Activated T-cell treated with anti-CD3 and anti-CD28 coated beads for 24 hours (primary cell): ENCODE measurements at regions not wholly inside any gene's neighbourhood (a gene's known extent, or its start where the extent isn't known, plus 50 kb on each side); places are given as distances from the start of the nearest gene placed in this dataset.

Source experiments
- DNase-seq: peaks from one replicate; pipeline ENCODE4 v3.0.0-alpha.2; 2020; ENCODE audit warnings: low read depth

DNA sequence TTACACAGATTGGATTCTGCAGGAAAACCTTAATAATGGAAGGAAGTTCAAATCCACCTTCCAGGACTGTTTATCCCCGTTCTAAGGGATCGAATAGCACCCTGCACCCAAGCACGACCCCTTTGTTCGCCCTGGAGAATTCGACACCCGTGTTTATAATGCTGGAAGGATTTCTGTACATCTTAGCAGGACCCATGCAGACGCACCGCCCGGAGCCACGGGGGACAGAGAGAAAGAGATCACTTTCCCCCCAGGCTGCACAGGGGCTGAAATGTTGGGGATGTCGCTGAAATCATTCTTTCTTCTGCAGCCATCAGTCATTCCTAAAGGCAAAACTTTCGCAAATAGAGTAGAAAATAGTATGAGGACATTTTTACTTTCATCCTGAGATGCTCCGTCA is 238.7 kb upstream of the SALL3 start:
- no peak for DNase-seq

DNA sequence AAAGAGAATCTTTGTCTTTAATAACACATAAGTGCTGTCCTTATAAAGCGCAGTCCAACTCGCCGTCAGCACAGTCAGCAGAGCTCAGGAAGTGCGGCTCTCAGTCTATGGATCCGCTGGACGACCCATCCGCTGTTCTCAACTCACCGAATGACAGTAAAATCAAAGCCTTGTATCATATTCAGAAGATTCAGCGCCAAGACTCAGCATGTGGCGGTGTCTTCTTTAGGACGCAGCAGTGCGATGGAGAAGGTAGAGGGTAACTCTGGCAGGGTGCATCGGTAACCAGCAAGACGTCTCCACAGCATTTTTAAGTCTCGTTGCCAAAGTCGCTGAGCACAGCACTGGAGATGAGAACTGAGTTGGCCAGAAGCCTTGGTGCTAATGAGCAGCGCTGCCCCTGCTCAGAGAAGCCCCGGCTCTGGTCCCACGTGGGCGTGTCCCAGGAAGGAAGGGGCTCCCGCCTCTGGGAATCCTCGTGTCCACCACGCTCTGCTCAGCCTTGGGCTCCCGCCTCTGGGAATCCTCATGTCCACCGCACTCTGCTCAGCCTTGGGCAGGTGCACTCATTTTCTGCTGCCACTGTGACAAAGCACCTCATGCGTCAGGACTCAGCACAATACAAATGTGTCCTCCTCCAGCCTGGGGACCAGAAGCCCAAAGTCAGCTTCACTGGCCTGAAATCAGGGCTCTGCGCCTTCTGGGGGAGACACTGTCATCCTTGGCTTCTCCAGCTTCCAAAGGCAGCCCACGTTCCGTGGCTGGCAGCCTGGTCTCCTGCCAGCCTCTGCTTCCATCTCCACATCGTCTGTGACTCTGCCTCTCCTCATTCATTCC is 238.0 kb upstream of the SALL3 start:
- DNase-seq, result no peak

DNA sequence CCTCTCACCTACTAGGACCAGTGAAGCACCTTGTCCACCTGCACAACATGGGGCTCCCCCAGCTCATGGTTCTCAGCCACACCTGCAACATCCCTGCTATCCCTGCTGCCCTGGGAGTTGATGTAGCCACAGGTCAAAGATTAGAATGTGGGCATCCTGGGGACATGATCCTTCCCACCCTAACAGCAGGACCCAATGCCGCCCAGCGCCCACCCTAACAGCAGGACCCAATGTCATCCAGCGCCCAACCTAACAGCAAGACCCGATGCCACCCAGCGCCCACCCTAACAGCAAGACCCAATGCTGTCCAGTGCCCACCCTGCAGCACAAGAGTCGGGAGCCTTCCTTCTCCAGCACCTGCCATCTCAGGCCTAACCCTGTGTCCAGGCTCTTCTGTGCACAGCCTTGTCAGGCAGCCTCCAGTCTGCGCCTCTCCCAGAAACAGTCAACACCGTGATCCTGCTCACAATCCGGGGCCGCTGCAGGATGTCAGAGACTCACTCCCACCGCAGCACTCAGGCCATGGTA is 237.3 kb upstream of the SALL3 start:
- no peak for DNase-seq

DNA sequence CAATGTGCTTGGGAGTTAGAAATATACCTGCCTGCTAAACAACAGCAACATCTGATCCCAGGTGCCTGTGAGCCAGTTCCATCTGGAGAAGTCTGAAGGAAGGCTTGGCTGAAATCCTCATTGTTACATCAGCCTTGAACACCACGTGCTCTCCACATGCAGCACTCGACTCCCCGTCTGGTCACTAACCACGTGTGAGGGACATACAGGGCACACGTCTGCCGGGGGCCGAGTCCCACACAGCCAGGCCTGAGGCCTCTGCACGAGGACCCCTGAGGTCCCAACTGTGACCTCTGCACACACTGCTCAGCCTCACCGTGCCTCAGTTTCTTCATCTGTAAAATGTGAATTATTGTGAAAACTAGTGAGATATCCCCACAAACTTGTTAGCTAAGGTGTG is 236.5 kb upstream of the SALL3 start:
- DNase-seq, result no peak

DNA sequence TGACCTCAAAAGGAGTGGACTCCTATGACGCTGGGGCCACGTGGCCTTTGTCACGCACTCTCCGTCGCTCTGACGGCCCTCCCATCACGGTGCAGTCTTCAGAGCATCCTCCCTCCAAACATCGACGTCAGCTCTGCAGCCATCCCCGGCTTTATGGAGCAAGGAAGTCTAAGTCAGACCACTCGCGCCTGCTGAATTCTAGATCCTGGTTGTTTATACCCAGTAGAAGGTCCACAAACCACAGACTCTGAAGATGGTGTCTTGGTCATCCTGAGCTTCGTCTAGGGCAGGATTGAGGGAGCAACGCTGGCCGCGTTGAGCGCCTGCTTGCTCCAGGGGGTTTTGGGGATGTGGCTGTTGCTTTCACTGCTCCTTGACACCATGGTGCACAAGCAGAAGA is 228.0 kb upstream of the SALL3 start:
- DNase-seq, result no peak

DNA sequence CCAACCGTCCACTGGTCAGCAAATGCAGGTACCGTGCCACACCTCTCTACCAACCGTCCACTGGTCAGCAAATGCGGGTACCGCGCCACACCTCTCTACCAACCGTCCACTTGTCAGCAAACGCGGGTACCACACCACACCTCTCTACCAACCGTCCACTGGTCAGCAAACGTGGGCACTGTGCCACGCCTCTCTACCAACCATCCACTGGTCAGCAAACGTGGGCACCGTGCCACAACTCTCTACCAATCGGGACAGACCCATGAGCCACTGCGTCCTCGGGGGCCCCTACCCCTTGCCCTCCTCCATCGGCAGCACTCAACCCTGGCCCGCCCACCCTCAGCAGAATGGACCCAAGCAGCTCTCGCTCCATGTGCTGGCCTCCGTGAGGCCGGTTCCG is 226.4 kb upstream of the SALL3 start:
- no peak for DNase-seq

DNA sequence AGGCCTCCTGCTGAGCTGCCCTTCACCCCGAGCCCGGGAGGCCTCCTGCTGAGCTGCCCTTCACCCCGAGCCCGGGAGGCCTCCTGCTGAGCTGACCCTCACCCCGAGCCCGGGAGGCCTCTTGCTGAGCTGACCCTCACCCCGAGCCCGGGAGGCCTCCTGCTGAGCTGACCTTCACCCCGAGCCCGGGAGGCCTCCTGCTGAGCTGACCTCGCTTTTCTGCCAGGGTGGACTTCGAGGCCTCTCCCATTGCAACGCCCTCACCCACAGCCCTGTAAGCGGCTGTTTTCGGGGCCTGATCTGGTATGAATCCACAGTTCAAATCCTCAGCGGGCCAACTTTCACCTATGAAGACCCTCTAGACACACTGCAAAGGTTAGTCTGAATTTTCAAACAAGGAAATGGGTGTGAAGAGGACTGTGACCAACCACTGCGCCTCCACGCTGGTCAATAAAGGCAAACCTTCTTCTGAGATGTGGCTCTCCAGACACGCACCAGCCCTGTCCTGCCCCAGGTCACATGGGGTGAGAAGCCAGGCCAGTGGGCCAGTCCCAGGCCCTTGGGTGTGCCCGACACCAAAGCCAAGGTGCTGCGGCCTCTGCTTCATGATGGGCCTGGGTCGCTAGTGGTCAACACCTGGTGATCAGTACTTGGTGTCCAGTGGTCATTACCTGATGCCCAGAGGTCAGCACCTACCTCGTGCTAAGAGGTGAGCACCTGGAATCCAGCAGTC is 225.1 kb upstream of the SALL3 start:
- no peak for DNase-seq

DNA sequence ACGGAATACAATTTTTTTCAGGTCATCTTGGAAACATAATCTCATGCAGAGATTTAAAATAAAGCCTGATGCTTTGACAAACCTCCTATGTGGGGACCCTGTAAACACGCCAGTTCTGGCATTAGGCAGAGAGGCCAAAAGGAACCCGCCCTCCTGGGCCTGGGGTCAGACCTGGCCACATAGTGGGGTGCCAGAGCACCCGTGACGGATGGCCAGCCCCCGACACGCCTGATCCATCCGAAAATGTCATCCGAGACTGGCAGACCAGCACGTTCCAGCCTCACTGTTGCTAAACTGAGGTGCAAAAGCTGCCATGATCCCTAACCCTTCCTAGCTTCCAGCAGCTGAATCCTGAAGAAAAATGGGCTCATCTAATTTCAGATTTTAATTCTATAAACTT is 222.6 kb upstream of the SALL3 start:
- DNase-seq, result no peak

DNA sequence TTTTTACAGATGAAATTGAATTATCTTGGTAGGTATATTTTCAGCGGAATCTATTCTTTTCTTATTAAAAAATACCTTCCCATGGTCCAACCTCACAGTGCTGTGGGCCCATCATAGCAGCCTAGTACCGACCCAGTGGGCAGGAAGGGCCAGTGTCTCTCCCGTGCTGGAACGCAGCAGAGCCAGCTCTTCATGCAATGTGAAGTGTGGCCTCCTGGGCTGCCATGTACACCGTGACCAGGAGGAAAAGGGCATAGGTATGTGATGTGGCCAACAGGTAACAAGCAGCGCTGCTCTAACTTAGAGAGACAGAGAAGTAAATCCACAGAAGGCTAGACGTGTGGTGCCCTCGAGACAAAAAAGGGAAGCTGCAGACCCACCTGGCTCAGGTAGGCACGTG is 221.1 kb upstream of the SALL3 start:
- DNase-seq, result no peak

DNA sequence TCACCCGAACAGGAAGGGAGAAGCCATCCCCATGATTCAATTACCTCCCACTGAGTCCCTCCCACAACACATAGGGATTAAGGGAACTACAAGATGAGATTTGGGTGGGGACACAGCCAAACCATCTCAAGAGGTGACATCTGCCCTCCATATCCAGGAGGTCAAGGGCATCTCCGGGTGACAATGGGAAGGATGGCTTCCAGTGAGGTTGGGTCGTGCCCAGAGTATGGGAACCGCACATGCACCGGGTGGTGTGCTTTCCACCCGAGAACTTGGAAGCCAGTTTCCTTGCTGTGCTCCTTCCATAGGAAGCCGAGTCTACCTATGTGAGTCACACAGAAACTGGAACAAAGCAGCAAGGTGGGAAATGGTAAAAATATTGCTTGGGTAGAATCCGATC is 216.9 kb upstream of the SALL3 start:
- no peak for DNase-seq

DNA sequence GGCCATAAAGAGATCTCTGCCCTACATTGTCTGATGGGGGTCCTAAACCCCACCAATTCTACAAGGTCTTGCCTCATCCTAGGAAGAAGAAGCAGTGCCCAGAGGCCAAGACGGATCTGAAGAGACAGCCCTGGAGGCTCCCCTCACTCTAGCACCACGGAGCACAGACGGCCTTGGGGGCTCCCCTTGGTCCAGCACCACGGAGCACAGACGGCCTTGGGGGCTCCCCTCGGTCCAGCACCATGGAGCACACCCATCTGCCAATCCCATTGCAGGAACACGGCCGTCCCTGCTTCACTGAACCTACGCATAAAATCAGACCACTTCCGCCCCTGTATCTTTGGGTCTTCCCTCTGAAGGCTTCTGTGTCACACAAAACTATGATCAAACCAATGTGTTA is 215.1 kb upstream of the SALL3 start:
- DNase-seq, result no peak

DNA sequence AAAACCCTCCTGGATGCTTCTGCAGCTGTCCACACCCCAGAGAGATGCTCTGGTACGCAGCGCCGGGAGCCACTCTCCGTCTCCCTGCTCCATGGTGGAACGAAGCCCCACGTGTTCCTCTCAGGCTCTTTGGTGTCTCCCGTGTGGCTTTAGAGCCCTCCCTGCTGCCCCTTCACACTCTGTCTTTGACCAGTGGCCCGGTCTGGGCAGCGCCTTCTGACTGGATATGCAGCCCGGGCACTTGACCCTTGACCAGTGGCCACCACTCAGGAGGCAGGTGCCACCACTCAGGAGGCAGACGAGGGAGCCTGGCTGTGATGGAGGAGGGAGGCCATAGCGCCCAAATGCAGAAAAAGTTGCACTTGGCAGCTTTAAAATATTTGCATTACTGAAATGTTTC is 214.5 kb upstream of the SALL3 start:
- no peak for DNase-seq

DNA sequence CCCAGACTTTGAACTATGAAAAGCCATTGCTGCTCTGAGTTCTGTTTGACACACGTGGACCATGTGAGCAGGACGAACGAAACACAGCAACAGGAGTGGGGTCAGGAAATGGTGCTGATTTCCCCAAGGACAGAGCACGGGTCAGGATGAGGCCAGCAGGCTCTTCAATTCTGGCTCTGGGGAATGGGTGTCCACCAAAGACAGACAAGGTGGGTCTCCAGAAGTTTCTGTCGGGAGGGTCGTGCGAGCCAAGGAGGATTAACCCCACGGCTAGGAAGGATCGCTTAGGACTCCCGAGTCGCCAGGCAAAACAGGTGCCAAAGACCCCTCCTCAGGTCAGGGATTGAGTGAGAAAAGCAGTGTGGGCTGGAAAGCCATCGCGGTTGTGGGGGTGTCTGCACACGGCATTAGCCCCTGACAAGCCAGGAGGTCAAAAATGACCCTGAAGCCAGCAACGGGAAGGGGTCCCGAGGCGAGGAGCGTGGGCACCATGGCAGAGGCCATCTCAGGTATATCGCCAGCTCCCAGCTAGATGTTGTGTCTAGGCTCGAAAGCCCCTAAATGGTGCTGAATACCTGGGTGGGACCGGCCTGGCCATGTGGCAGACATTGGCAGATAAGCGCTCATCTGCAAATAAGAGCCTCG is 213.9 kb upstream of the SALL3 start:
- DNase-seq, result no peak

DNA sequence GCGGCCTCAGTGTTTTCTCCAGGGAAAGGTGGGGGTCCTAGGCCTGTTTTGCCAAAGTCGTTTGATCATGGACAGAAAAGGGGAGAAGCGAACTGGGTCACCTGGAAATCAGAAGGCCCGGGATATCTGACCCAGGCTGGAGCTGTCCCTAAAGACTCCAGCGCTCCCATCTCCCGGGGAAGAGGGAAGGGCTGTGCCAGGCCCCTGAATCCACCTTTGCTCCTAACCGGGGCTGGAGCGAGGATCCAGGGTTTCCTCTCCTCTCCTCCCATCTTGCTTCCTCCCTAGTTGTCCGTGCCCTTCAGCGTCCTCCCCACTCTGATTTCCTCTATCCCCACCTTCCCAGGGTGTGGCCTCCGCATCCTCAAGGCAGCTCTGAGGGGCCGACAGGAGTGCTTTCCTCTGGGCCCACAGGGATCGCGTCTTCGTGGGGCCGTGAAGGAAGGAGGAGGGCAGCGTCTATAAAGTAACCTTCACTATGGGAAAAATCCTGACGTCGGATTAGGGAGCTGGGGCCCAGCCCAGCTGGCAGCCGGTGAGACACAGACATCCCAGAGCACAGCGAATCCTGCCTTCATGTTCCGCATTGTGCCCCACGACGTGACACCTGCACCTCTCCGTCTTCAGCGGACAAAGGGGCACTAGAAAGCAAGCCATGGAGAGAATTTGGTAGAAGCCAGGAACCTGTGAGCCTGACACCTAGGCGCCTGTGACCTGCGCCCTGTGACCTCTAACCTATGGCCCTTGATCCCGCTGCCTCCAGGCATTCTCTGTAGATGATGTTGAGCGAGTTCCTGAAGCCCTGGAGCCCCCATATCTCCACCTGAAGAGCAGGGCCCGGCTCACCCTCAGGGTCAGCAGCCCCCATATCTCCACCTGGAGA is 212.7 kb upstream of the SALL3 start:
- DNase-seq, result no peak

DNA sequence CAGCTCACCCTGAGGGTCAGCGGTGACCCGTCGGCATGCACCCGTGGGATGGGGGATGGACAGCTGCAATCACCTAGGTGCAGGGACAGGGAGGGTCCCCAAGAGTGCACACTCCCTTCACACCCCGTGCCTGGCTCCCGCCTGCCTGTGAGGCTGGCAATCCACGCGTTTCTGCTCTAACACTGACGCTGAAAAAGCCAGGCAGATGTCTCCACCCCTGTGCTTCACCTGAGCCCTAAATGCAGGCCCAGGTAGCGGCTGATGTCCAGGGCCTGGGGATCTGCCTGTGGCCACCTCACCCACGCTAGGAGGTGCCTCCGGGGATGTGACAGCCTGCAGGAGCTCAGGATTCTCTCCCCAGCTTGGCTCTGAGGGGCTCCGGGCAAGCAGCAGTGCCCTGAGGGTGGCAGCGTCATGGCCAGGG is 212.0 kb upstream of the SALL3 start:
- no peak for DNase-seq

DNA sequence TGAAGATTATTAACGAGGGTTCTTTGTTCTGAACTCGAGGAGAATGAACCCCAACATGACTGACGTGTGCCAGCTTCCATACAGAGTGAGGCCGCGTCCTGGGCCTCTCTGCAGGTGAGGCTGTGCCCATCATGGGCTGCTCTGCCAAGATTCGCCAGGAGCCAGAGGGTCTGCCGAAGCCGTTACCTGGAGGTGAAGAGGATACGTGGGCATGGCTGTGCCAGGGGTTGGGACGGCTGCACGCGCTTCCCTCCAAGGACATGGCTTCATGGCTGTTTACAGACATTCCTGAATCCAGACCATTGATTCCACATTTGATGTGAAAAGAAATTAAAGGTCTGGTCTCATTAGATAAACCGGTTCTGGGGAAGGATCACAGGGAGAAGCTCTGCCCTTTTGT is 211.4 kb upstream of the SALL3 start:
- DNase-seq, result no peak

DNA sequence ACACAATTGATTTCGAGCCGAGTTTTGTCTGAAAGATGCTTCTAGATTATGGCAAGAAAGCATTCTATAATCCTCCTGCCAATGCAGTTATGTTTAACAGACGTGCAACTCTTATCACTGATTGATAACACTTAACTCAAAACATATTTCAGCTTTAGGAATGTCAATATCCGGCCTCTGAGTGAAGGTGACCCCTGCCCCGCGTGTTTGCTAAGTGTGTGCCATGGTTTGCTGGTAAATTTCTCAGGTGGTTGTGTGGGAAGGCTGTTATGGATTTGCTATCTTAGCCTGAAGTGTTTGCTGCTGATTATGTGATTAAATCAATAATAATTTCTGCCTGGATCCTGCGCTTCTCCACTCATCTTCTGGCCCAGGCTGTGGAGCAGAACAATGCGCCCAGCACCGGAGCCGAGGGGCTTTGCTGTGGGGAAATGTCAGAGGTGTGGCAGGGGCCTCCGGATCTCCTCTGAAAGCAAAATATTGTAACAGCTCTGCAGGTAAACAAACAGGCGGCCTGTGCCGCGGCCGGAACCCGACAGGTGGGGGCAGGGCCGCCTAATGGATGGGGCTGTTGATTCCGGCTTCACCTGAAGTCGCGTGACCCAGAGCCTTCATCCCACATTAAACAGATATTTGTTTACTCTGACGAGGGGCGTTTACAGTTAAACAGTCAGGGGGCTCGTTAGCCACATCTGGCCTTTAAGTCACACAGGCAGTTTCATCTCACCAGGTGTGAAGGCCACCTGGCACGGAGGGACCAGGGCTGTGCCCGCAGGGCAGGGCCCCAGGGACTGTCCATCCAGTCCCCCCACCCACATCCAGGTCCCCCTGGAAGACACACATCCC is 210.7 kb upstream of the SALL3 start:
- no peak for DNase-seq

DNA sequence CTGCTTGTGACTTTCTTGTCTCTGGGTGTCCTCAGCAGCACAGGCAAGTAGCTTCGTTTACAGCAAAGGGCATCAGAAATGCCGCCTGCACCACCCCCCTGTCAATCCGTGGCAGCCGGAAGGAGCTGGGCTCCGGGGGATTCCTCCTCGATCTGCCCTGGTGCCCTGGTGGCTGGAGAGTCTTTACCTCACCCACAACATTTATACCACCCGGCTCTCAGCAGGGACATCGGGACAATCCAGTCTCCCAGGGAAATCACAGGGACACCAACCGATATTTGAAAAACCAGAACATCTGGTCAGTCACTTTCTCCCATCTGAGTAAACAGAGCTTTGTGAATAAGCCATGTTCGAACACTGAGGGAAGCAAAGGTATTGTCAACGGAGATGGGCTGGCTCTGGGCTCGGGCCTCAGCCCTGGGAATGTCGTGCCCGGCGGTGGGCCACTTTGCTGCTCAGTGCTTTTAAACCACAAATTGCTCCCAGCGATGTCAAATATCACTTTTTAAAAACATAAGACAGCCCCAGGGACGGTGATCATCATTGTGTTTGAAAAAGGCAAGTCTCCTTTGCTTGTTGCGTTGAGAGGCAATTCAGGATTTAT is 210.0 kb upstream of the SALL3 start:
- DNase-seq, result no peak

DNA sequence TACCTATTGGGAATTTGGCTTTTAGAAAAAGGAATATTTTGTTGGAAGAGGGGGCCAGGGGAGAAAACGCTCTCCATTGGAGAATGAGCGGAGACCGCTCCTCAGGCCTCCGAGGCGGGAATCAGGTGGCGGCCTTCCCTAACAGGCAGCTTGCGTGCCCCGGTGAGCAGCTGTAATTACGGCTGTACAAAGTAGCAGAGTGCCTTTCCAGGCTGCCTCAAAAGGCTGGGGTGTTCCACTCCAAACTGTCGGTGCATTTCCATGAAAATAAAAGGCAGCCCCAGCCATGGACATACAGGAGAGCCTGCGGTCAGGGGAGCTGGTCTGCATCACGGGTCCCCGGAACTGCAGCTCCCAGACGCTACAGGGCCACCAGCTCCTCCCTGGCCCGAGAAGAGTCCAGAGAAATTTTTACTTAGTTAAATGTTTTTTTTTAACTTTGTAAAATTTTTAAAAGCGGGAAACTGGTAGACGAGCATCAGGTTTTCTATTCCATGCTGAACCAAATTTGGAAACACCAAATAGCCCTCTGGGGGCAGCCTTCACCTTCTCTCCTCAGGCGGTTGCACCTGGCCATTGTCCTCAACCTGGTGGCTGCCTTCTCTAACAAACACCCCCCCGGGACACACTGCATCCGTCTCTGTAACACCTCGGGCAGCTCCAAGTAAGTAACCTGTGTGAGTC is 209.3 kb upstream of the SALL3 start:
- DNase-seq, result no peak

DNA sequence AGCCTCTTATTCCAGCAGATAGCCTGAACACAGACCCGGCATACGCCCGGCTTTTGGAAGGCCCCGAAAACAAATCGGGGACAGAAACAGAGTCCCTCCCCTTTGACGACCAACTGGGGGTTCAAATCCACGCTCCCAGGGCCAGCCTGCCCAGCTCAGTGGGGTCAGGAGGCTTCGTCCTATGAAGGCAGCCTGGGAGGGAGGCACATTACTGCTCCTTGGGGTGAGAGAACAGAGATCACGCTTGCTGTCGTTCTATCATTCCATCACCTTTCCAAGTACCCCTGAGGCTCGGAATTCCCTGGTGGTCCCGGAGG is 208.8 kb upstream of the SALL3 start:
- no peak for DNase-seq
